ENCODE measurements at regions not wholly inside any gene's neighbourhood (a gene's known extent, or its start where the extent isn't known, plus 50 kb on each side); places are given as distances from the start of the nearest gene placed in this dataset.

DNA sequence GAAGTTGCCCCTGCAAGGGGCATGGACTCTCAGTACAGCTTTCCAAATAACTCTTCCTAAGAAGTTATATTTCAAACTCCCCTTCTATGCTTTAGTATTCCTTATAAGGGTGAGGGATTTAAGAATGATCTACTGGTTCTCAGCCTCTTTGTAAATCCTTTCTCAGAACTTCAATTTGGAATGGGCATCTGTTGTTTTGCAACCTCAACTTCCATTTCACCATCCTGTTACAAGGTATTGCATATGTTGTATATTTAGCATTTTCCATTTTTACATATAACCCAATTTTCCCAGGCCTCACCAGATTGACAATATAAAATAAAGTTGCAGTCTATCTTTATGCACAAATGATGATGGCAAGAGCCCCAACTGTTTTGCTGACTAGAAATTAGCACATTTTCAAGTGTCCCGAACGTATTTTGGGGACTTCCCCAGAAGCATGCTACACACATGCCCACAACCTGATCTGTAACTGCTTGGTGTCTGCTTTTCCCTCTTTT, 154.9 kb upstream of the CARMIL1 start:
- DNase-seq (ENCODE audit: low read depth) = no peak
- no peak overlapping the region for H3K4me3 ChIP-seq (ENCODE audit: control insufficient read depth, low read depth, low read length)
- TF ChIP-seq, protein P1, sequence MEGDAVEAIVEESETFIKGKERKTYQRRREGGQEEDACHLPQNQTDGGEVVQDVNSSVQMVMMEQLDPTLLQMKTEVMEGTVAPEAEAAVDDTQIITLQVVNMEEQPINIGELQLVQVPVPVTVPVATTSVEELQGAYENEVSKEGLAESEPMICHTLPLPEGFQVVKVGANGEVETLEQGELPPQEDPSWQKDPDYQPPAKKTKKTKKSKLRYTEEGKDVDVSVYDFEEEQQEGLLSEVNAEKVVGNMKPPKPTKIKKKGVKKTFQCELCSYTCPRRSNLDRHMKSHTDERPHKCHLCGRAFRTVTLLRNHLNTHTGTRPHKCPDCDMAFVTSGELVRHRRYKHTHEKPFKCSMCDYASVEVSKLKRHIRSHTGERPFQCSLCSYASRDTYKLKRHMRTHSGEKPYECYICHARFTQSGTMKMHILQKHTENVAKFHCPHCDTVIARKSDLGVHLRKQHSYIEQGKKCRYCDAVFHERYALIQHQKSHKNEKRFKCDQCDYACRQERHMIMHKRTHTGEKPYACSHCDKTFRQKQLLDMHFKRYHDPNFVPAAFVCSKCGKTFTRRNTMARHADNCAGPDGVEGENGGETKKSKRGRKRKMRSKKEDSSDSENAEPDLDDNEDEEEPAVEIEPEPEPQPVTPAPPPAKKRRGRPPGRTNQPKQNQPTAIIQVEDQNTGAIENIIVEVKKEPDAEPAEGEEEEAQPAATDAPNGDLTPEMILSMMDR (IDR thresholded peaks at IDR 0.05; ENCODE audit: control insufficient read depth, insufficient read depth, low read depth, low read length, missing control alignments) = no peak

DNA sequence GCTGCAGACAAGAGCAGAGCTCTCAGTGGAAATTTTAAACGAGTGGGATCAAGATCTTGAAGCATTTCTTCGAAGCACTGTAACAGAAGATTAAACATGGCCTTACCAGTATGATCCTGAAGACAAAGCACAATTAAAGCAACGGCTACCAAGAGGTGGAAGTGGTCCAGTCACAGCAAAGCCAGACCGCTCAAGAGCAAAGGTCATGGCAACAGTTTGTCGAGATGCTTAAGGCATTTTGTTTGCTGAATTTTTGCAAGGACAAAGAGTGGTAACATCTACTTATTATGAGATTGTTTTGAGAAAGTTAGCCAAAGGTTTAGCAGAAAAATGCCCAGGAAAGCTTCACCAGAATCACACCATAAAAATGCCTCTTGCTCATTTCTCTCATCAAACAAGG, 153.4 kb upstream of the CARMIL1 start:
- TF ChIP-seq, protein P1 (IDR thresholded peaks at IDR 0.05; ENCODE audit: control insufficient read depth, insufficient read depth, low read depth, low read length, missing control alignments) = no peak
- no peak for DNase-seq (ENCODE audit: low read depth)
- no peak overlapping the region for H3K4me3 ChIP-seq (ENCODE audit: control insufficient read depth, low read depth, low read length)

DNA sequence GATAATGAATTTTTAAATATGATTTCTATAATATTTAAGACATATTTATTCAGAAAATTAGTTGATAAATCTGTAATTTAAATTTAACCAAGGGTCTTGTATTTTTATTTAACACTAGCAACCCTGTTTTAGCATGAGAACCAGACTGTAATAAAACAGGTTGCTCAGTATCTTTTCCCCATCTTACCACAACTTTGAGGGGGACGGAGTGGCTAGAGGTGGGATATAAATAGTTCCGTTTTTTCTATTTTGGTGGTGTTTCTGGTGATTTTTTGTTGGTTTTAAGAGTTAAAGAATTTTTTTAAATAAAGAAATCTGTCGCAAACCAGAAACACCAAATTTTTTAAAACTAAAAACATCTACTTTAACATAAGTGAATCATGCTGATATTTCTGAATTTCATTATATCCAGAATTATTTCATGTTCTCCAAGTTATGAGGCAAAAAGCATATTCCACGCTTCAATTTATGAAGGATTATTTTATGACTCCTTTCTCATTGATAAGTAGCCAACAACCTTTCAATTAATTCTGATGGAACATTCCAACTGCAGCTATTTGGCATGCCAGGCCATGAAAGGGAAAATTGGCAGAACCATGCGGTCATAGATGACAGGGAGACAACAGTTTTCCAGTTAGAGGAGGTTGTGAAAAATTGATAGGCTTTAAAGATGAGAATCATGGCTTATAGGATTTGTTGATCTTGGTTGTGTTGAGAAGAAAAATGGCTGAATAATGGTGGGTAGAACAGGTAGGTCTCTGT, 151.9 kb upstream of the CARMIL1 start:
- TF ChIP-seq, protein P1 (IDR thresholded peaks at IDR 0.05; ENCODE audit: control insufficient read depth, insufficient read depth, low read depth, low read length, missing control alignments) = no peak
- H3K4me3 ChIP-seq (ENCODE audit: control insufficient read depth, low read depth, low read length) = no peak overlapping the region
- no peak for DNase-seq (ENCODE audit: low read depth)

DNA sequence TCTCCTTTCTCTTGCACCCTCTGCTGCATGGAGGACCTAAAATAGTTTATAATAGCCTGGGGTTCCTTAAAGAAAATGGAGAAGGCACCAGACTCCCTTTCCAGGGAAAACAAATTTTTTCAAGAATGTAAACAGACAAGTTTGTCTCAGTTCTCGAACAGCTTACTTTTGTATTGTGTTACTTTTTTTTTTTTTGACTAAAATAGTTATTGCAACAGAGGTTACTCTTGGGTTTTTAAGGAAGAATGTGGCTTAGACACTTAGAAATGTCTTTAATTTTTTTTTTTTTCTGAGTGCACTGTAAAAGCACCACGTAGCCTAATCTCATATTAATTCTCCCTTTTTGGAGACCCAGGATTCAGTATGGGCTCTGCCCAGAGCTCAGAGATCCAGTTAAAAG, 148.7 kb upstream of the CARMIL1 start:
- TF ChIP-seq, protein P1 (IDR thresholded peaks at IDR 0.05; ENCODE audit: control insufficient read depth, insufficient read depth, low read depth, low read length, missing control alignments) = no peak
- no peak for DNase-seq (ENCODE audit: low read depth)
- no peak overlapping the region for H3K4me3 ChIP-seq (ENCODE audit: control insufficient read depth, low read depth, low read length)

DNA sequence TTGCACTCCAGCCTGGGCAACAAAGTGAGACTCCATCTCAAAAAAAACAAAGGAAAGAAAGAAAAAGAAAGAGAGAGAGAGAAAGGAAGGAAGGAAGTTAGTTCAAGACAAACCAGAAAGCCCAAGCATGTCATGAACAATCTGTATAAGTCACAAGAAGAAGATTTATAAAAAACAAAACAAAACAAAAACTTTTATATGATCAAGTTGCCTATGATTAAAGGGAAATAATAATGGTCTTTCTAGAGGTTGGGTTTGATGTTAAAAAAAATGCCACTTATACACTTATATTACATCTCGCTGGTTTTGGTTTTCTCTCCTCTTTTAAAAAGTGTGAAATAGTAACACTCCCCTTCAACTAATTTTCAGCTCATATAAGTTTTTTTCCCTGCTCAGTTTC, 146.2 kb upstream of the CARMIL1 start:
- TF ChIP-seq, protein P1 (IDR thresholded peaks at IDR 0.05; ENCODE audit: control insufficient read depth, insufficient read depth, low read depth, low read length, missing control alignments) = no peak
- H3K4me3 ChIP-seq (ENCODE audit: control insufficient read depth, low read depth, low read length) = no peak overlapping the region
- DNase-seq (ENCODE audit: low read depth) = no peak

DNA sequence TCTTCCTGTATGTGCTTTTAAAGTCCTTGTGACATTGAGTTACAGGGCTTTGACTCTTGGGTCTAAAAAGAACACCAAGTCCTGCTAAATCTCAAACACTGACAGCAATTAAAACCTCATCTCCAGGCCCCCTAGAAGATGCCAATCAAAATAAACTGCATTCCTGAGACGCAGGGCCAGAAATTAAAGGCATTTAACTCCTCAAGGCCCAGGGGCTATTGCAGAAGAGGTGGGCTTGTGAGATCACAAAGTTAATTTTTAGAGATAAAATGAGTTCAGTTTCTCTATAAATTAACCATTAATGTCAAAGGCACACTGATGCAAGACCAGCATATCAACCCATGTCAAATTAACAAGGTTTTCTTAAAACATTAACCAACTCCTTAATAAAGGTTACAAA, 145.6 kb upstream of the CARMIL1 start:
- no peak for DNase-seq (ENCODE audit: low read depth)
- TF ChIP-seq, protein P1 (IDR thresholded peaks at IDR 0.05; ENCODE audit: control insufficient read depth, insufficient read depth, low read depth, low read length, missing control alignments) = no peak
- no peak overlapping the region for H3K4me3 ChIP-seq (ENCODE audit: control insufficient read depth, low read depth, low read length)

Measured in AG09309 (cell line).